Ovary (tissue), 7 donors: ENCODE measurements at regions not wholly inside any gene's neighbourhood (a gene's known extent, or its start where the extent isn't known, plus 50 kb on each side); places are given as distances from the start of the nearest gene placed in this dataset.

Source experiments
- DNase-seq, 5 donors: peaks; one replicate each; pipeline ENCODE4 v3.0.0-alpha.2; 2019 to 2020
- H3K27ac ChIP-seq, 2 donors: fragments of 200-600 bp; one replicate each; pipeline versions ENCODE4 v1.5.1 to v1.8.0; 2019 to 2022
- H3K27me3 ChIP-seq: fragments of 200-600 bp; one replicate; pipeline ENCODE4 v1.8.0; 2022
- H3K36me3 ChIP-seq: fragments of 200-600 bp; sonication (generic); one replicate; pipeline ENCODE4 v1.5.1; 2019
- H3K4me1 ChIP-seq: one replicate; pipeline ENCODE4 v1.8.1; 2013; ENCODE audit warnings: mild to moderate bottlenecking, moderate library complexity; ENCODE audit not compliant: insufficient read depth
- H3K4me3 ChIP-seq: fragments of 200-600 bp; sonication (generic); one replicate; pipeline ENCODE4 v1.5.1; 2017
- H3K9me3 ChIP-seq, 2 donors: fragments of 200-600 bp in 1 of 2; sonication (generic) in 1 of 2; one replicate each; pipeline versions ENCODE4 v1.5.1 to v1.8.1; 2013 to 2019; ENCODE audit warnings: mild to moderate bottlenecking in 1 of 2, moderate library complexity in 1 of 2
- EP300 ChIP-seq: sonication (generic); formaldehyde crosslinking; IDR thresholded peaks from one replicate; pipeline ENCODE4 v1.6.1; 2017; ENCODE audit warnings: antibody characterized with exemption
- POLR2A ChIP-seq: fragments of 450-650 bp; IDR thresholded peaks from one replicate; pipeline ENCODE4 v1.6.1; 2017; ENCODE audit warnings: antibody characterized with exemption, mild to moderate bottlenecking, moderate library complexity
- WGBS, 3 donors: extraction: QIAGEN DNeasy Blood & Tissue Kit in 1 of 3; methylation state at CpG; one replicate each; pipeline versions ENCODE4 v1.1.5 to v1.1.7; 2013 to 2017; 5-methylcytosine and 5-hydroxymethylcytosine counted together
- intact Hi-C, 4 donors: fragments of 100-400 bp; cut with DNase I; formaldehyde crosslinking; loops; one replicate each; pipeline versions ENCODE4 v1.11.0 to v1.15.1; 2022 to 2023
- TF ChIP-seq, protein P1 (sequence below), 3 donors: fragments of 450-650 bp in 2 of 3; fragments of 200-600 bp in 1 of 3; IDR thresholded peaks; one replicate each; pipeline versions ENCODE4 v1.5.1 to v1.8.0; 2016 to 2022; ENCODE audit warnings: antibody characterized with exemption in 3 of 3, mild to moderate bottlenecking in 1 of 3
- donor health status: DM: no; HTN: no; CAD: no; lungs with moderate emphysema.
- donor health status: DM: no; HTN: no; CAD: no.
- donor health status: Bipolar disorder and iron deficiency.
- donor health status: DM: no; HTN: no; CAD: no.
- donor health status: DM: yes; HTN: yes; CAD: no.

DNA sequence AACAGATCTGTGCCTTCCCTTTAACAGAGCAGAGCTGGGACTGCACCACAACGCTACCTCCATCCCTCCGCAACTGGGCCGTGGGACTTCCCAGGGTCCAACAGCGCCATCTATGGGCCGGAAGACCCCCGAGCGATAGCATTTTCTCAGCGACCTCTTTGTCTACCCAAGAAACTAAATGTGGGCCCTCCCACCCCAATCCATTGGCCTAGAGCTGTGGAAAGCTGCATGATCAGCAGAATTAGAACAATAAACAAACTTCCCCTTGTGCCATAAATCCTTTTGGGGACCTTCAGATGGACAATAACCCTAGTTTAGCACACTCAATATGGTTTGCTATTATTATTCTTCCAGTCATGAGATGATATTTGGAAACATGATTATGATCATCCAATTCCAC lies 74.8 kb upstream of the NTRK3 start:
- H3K36me3 ChIP-seq = no peaks in the 10 kb centered on the region
- intact Hi-C loops = no loop called here
- no peak for DNase-seq
- no peak overlapping the region for H3K4me3 ChIP-seq
- 9 to 21% (median 10%) methylated on average over 8 of the region's 8 CpGs for WGBS, 3 donors
- TF ChIP-seq EP300 = no peak
- TF ChIP-seq, protein P1, sequence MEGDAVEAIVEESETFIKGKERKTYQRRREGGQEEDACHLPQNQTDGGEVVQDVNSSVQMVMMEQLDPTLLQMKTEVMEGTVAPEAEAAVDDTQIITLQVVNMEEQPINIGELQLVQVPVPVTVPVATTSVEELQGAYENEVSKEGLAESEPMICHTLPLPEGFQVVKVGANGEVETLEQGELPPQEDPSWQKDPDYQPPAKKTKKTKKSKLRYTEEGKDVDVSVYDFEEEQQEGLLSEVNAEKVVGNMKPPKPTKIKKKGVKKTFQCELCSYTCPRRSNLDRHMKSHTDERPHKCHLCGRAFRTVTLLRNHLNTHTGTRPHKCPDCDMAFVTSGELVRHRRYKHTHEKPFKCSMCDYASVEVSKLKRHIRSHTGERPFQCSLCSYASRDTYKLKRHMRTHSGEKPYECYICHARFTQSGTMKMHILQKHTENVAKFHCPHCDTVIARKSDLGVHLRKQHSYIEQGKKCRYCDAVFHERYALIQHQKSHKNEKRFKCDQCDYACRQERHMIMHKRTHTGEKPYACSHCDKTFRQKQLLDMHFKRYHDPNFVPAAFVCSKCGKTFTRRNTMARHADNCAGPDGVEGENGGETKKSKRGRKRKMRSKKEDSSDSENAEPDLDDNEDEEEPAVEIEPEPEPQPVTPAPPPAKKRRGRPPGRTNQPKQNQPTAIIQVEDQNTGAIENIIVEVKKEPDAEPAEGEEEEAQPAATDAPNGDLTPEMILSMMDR (IDR thresholded peaks at IDR 0.05) = no peak
- TF ChIP-seq POLR2A = no peak
- H3K27ac ChIP-seq = no peak overlapping the region
- no peaks in the 10 kb centered on the region for H3K9me3 ChIP-seq
- H3K27me3 ChIP-seq = no peaks in the 10 kb centered on the region
- H3K4me1 ChIP-seq = no peaks in the 10 kb centered on the region

DNA sequence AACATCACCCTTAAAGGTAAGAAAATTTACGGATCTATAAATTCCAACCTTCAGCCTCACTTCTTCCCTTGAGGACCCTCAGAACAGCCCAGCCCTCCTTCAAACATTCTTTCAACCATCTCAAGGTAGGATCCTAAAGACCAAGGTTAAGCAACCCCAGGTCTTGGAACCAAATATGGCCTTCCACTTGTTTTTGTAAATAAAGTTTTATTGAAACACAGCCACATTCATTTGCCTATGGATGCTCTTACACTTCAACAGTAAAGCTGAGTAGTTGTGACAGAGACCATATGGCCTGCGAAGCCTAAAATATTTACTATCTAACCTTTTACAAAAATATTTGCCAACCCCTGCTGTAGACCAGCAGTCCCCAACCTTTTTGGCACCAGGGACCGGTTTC lies 70.4 kb upstream of the NTRK3 start:
- Histone ChIP-seq H3K9me3 (no peaks in the 10 kb centered on the region), H3K36me3 (no peaks in the 10 kb centered on the region), H3K27me3 (no peaks in the 10 kb centered on the region), H3K4me3 (no peak overlapping the region), H3K27ac (no peak overlapping the region), H3K4me1 (no peaks in the 10 kb centered on the region)
- intact Hi-C loops = no loop called here
- TF ChIP-seq EP300 (no peak), POLR2A (no peak)
- TF ChIP-seq, protein P1 (IDR thresholded peaks at IDR 0.05) = no peak
- DNase-seq = no peak
- WGBS, 3 donors = 83 to 91% (median 84%) methylated on average over 3 of the region's 3 CpGs

DNA sequence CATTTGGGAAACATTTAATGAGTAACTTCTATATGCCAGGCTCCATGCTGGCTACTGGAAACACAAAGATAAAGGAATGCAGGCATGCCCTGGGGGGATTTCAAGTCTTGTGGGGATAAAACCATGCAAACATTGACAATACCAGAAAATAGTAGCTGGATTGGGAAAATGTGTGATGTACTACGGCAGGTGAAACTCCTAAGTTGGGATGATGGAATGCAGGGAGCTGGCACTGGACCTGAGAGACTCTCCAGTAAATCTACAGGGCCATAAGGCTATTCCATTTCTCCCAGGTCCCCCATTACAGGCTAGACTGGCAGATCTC lies 68.2 kb upstream of the NTRK3 start:
- no peaks in the 10 kb centered on the region for H3K36me3 ChIP-seq
- no peaks in the 10 kb centered on the region for H3K9me3 ChIP-seq
- no peak overlapping the region for H3K4me3 ChIP-seq
- TF ChIP-seq, protein P1 (IDR thresholded peaks at IDR 0.05) = no peak
- no peak for TF ChIP-seq POLR2A
- TF ChIP-seq EP300 = no peak
- H3K4me1 ChIP-seq = no peaks in the 10 kb centered on the region
- DNase-seq = no peak
- intact Hi-C loops = no loop called here
- WGBS, 3 donors = 80 to 90% (median 83%) methylated on average over 1 of the region's 1 CpG
- H3K27ac ChIP-seq = no peak overlapping the region
- H3K27me3 ChIP-seq = no peaks in the 10 kb centered on the region

DNA sequence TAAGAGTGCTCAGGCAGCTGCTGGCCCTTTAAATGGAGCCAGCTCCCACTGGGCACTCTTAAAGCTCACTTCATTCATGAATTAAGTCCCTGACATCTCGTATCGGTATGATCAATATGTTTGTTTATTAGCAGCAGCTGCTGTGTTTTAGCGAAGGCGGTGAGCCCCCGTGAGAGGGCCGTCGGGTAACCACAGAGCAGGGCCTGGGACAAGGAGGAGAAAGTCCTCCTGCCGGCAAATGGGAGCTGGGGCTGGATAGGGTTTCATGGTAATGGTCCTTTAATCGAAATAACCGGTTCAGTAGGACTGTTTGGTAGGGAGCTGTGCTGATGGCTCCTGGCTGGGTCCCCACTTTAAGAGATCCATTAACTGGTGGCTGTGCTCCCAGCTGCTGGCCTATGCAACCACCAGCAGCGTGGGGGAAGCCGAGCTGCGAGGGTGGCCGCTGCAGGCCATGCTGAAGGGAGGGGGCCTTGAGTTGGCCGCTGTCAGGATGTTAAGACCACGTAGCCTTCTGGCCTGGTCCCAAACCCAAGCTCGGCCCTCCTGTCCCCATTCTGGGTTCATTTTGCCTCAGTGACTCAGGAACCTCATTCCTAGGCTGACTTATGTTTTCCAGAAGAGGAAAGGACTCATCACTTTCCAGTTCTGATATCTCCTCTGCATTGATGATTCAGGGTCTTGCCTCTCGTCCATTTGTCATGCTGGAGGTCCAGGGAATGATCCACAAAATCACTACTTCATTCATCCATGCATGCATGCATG lies 67.6 kb upstream of the NTRK3 start:
- no peak for DNase-seq
- 74 to 80% (median 77%) methylated on average over 18 of the region's 18 CpGs for WGBS, 3 donors
- Histone ChIP-seq H3K4me3 (no peak overlapping the region), H3K27ac (no peak overlapping the region), H3K27me3 (no peaks in the 10 kb centered on the region), H3K4me1 (no peaks in the 10 kb centered on the region), H3K36me3 (no peaks in the 10 kb centered on the region), H3K9me3 (no peaks in the 10 kb centered on the region)
- TF ChIP-seq, protein P1 (IDR thresholded peaks at IDR 0.05) = no peak
- TF ChIP-seq POLR2A (no peak), EP300 (no peak)
- intact Hi-C loops = no loop called here
